Ascending aorta (tissue), 2 donors: ENCODE measurements at regions not wholly inside any gene's neighbourhood (a gene's known extent, or its start where the extent isn't known, plus 50 kb on each side); places are given as distances from the start of the nearest gene placed in this dataset.

Experiments used
- DNase-seq, 2 donors: peaks; one replicate each; pipeline ENCODE4 v3.0.0-alpha.2; 2019; ENCODE audit warnings: low spot score in 2 of 2
- H3K27ac ChIP-seq, 2 donors: fragments of 200-600 bp; sonication (generic); one replicate each; pipeline ENCODE4 v1.5.1; 2016 to 2017; ENCODE audit warnings: mild to moderate bottlenecking in 1 of 2
- H3K27me3 ChIP-seq: fragments of 200-600 bp; sonication (generic); one replicate; pipeline ENCODE4 v1.5.1; 2017
- H3K36me3 ChIP-seq, 2 donors: fragments of 200-600 bp; sonication (generic); one replicate each; pipeline ENCODE4 v1.5.1; 2016
- H3K4me1 ChIP-seq, 2 donors: fragments of 200-600 bp; sonication (generic); one replicate each; pipeline ENCODE4 v1.5.1; 2016 to 2017; ENCODE audit warnings: mild to moderate bottlenecking in 1 of 2
- H3K4me3 ChIP-seq, 2 donors: fragments of 200-600 bp; sonication (generic); one replicate each; pipeline ENCODE4 v1.5.1; 2016 to 2017; ENCODE audit warnings: mild to moderate bottlenecking in 1 of 2
- H3K9me3 ChIP-seq, 2 donors: fragments of 200-600 bp; sonication (generic); one replicate each; pipeline ENCODE4 v1.5.1; 2016
- intact Hi-C: fragments of 100-400 bp; cut with DNase I; formaldehyde crosslinking; loops from one replicate; pipeline ENCODE4 v1.15.1; 2023
- TF ChIP-seq, protein P1 (sequence below), 3 experiments: fragments of 200-600 bp in 2 of 3; fragments of 450-650 bp in 1 of 3; sonication (generic) in 2 of 3; IDR thresholded peaks; one replicate each; pipeline ENCODE4 v1.5.1; 2016 to 2019; ENCODE audit warnings: antibody characterized with exemption in 3 of 3, mild to moderate bottlenecking in 1 of 3, moderate library complexity in 1 of 3

DNA sequence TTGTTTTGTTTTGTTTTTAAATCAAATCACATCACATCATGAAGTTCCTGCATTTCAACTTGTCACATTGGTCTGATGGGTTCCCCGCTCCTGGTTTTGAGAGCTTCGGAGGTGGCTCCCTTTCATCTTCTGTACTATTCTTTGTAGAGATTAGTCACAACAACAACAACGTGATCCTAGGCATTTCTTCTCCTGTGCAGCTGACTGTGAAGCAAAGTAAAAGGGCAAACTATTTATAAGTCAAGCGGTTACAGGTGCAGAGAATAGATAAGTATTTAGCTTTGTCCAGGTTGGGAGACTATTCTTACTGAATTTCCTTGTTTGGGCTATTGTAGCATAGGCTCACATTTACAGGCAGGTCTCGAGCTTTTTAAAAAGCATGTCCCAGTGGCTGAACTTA lies 197.7 kb upstream of the CDKN2B start:
- H3K27ac ChIP-seq: no peak overlapping the region
- no peaks in the 10 kb centered on the region for H3K9me3 ChIP-seq
- no peaks in the 10 kb centered on the region for H3K27me3 ChIP-seq
- TF ChIP-seq, protein P1, sequence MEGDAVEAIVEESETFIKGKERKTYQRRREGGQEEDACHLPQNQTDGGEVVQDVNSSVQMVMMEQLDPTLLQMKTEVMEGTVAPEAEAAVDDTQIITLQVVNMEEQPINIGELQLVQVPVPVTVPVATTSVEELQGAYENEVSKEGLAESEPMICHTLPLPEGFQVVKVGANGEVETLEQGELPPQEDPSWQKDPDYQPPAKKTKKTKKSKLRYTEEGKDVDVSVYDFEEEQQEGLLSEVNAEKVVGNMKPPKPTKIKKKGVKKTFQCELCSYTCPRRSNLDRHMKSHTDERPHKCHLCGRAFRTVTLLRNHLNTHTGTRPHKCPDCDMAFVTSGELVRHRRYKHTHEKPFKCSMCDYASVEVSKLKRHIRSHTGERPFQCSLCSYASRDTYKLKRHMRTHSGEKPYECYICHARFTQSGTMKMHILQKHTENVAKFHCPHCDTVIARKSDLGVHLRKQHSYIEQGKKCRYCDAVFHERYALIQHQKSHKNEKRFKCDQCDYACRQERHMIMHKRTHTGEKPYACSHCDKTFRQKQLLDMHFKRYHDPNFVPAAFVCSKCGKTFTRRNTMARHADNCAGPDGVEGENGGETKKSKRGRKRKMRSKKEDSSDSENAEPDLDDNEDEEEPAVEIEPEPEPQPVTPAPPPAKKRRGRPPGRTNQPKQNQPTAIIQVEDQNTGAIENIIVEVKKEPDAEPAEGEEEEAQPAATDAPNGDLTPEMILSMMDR (IDR thresholded peaks at IDR 0.05): no peak
- intact Hi-C loops: no loop called here
- no peak overlapping the region for H3K4me3 ChIP-seq
- no peaks in the 10 kb centered on the region for H3K4me1 ChIP-seq
- no peak for DNase-seq
- H3K36me3 ChIP-seq: no peaks in the 10 kb centered on the region

DNA sequence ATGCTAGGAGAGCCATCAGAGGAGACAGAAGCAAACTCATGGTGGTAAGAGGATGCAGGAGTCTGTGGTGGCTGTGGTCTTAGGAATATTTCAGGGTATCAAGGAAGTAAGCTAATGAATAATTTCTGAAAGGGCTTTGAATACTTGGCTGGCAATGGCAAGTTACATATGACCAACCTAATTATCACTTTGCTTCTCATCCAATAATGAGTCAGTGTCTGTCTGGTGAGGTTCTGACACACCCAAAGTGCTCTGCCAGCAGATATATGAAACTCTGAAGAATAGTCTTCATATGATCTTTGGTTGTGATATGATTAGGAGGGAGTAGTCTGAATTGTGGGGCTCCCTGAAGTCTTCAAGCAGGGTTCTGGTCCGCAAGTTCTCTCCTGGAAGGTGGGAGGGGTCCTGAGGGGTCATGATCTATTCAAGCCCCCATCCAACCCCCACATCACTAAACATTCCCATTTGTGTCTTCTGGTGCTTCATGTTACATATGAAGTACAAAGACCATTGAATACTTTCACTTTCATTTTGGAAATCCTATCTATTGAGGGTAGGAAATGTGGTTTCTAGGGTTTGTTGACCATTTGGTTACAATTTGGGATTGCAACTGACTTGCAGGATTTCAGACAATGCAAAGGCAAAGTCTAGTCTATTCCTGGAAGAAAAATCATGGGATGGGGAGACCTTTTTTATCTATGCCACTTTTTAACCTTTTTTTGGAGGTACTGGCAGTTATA lies 199.9 kb upstream of the CDKN2B start:
- Histone ChIP-seq H3K27me3 (no peaks in the 10 kb centered on the region), H3K4me3 (no peak overlapping the region), H3K9me3 (no peaks in the 10 kb centered on the region), H3K27ac (no peak overlapping the region), H3K36me3 (no peaks in the 10 kb centered on the region), H3K4me1 (no peaks in the 10 kb centered on the region)
- no peak for DNase-seq
- TF ChIP-seq, protein P1 (IDR thresholded peaks at IDR 0.05): no peak
- intact Hi-C loops: no loop called here

DNA sequence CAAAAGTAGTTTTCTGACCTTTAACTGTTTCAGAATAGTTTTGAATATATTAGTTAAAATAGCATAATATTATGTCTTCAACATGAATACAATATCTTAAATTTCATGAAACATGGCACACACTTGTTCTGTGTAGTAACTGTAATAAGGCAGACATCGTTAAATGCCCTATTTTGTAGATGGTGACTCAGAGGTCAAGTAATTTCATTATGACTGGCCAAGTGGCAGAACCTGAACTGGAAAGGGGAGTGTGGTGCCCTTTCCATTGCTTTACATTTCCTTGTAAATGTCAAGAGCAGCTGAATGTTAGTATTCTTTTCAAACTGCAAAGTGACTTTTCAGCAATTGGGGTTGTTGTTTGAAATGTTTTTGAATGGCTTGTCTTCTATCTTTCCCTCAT lies 201.2 kb upstream of the CDKN2B start:
- Histone ChIP-seq H3K4me1 (no peaks in the 10 kb centered on the region), H3K36me3 (no peaks in the 10 kb centered on the region), H3K4me3 (no peak overlapping the region), H3K9me3 (no peaks in the 10 kb centered on the region), H3K27ac (no peak overlapping the region), H3K27me3 (no peaks in the 10 kb centered on the region)
- no peak for DNase-seq
- TF ChIP-seq, protein P1 (IDR thresholded peaks at IDR 0.05): no peak
- intact Hi-C loops: no loop called here

DNA sequence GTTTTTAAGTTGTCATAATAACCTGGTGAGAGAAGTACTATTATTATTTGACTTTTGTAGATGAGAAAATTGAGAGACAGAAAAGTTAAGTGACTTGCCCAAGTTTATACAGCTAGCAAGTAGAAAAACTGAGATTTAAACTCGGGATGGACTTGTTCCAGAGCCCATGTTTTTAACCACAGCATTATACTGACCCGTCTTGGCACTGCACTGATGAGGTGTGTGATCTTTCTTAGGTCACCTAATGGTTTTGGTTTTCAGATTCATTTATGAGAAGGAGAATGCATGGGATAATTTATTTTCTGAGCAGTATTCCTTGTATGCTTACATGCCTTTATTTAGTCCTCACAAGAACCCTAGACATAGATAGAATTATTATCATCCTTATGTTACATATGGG lies 201.8 kb upstream of the CDKN2B start:
- intact Hi-C loops: no loop called here
- Histone ChIP-seq H3K4me3 (no peak overlapping the region), H3K36me3 (no peaks in the 10 kb centered on the region), H3K27ac (no peak overlapping the region), H3K9me3 (no peaks in the 10 kb centered on the region), H3K27me3 (no peaks in the 10 kb centered on the region), H3K4me1 (no peaks in the 10 kb centered on the region)
- TF ChIP-seq, protein P1 (IDR thresholded peaks at IDR 0.05): no peak
- no peak for DNase-seq

DNA sequence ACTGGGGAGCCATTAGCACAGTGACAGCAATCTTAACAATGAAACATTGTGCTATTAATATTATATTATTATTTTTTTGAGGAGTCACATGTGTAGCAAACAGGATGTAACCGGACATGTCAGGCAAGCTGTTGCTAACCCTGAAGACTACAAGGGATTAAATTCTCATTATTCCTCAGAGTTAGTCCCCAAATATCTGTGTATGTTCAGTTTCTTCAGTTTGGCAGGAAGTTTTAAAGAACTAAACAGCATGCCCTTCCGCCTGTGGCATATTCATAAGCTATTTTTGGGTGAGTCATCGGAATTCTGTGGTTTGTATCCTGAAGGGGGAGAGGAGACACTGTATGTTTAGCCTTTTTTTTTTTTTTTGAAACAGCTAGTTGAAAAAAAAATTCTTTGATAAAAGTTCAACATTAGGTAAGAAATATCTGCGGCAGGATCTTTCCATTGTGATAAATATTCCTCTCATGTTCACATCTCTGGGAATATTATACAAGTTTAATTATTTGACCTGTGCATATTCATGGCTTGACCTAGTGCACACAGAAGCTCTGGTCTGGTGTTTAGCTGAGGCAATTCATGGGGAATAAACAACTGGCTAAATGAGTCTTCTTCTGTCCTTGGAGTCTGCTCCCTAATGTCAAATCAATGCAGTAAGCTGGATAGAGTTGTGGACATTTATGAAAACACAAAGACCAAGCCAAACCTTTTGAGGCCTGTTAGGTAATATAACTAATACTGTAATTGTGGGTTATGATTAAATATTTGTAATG lies 202.7 kb upstream of the CDKN2B start:
- Histone ChIP-seq H3K9me3 (no peaks in the 10 kb centered on the region), H3K36me3 (no peaks in the 10 kb centered on the region), H3K27ac (no peak overlapping the region), H3K4me3 (no peak overlapping the region), H3K4me1 (no peaks in the 10 kb centered on the region), H3K27me3 (no peaks in the 10 kb centered on the region)
- TF ChIP-seq, protein P1 (IDR thresholded peaks at IDR 0.05): no peak
- intact Hi-C loops: no loop called here
- no peak for DNase-seq
